ENCODE measurements at regions not wholly inside any gene's neighbourhood (a gene's known extent, or its start where the extent isn't known, plus 50 kb on each side); places are given as distances from the start of the nearest gene placed in this dataset.

GRCh38 chr9:89882930-89883361 is 278.1 kb downstream of the GADD45G start:
- no peak for TF ChIP-seq CHD2 (IDR thresholded peaks at IDR 0.05; ENCODE audit: low read length, partially characterized antibody)
- TF ChIP-seq EP300 (IDR thresholded peaks at IDR 0.05; ENCODE audit: borderline replicate concordance in 1 of 2, low read depth in 1 of 2, low read length in 1 of 2), result no peak
- no peak for TF ChIP-seq MXI1 (IDR thresholded peaks at IDR 0.05; ENCODE audit: low read depth, low read length)
- TF ChIP-seq FOXM1 (IDR thresholded peaks at IDR 0.05; ENCODE audit: low read depth), result no peak
- TF ChIP-seq GATA2 (CRISPR knock-in tag; IDR thresholded peaks at IDR 0.05), result no peak
- no peak for TF ChIP-seq REST (IDR thresholded peaks at IDR 0.05; ENCODE audit: low read depth, low read length)
- no peak for TF ChIP-seq CTCF (IDR thresholded peaks at IDR 0.05)
- no peak for TF ChIP-seq IRF3 (IDR thresholded peaks at IDR 0.05; ENCODE audit: low read depth, low read length)
- no peak for TF ChIP-seq POLR2AphosphoS5 (IDR thresholded peaks at IDR 0.05; ENCODE audit: low read depth, low read length)
- TF ChIP-seq ZBTB33 (IDR thresholded peaks at IDR 0.05; ENCODE audit: borderline replicate concordance, low read depth), result no peak
- no peak for TF ChIP-seq TAF1 (IDR thresholded peaks at IDR 0.05; ENCODE audit: borderline replicate concordance, low read depth, low read length)
- no peak for TF ChIP-seq YY1 (IDR thresholded peaks at IDR 0.05; ENCODE audit: low read depth)

Data from SK-N-SH (cell line).